ENCODE measurements at regions not wholly inside any gene's neighbourhood (a gene's known extent, or its start where the extent isn't known, plus 50 kb on each side); places are given as distances from the start of the nearest gene placed in this dataset.

- TF ChIP-seq EZH2 (IDR thresholded peaks at IDR 0.05; ENCODE audit: insufficient read depth, poor library complexity, severe bottlenecking) (no peak), EZH2phosphoT487 (IDR thresholded peaks at IDR 0.05; ENCODE audit: insufficient read depth, low read depth) (no peak)
These were observed 200.3 kb upstream of the ZWINT start for GRCh38 chr10:56561336-56561735.
